Stimulated activated effector memory CD8-positive, alpha-beta T cell treated with anti-CD3 and anti-CD28 coated beads, Interleukin-12 subunit alpha, Interleukin-12 subunit beta, amount 100 ng/mL, for 72 hours (primary cell): ENCODE measurements at regions not wholly inside any gene's neighbourhood (a gene's known extent, or its start where the extent isn't known, plus 50 kb on each side); places are given as distances from the start of the nearest gene placed in this dataset.

ENCODE experiments used
- ATAC-seq: fragments of 150-1000 bp; cut with Tn5 transposase; 2 replicates; pipeline ENCODE4 v1.10.0; 2021
- DNase-seq, 2 donors: peaks; one replicate each; pipeline ENCODE4 v3.0.0; 2021 to 2022; ENCODE audit warnings: low spot score in 2 of 2
- H3K27ac Mint-ChIP-seq: one replicate; pipeline ENCODE4 v1.8.0; 2022; ENCODE audit warnings: mild to moderate bottlenecking, mixed read lengths
- H3K36me3 Mint-ChIP-seq: one replicate; pipeline ENCODE4 v1.8.0; 2022; ENCODE audit warnings: mild to moderate bottlenecking, mixed read lengths
- H3K4me1 Mint-ChIP-seq: one replicate; pipeline ENCODE4 v1.8.0; 2022; ENCODE audit warnings: mixed read lengths
- H3K4me3 Mint-ChIP-seq: one replicate; pipeline ENCODE4 v1.8.0; 2022; ENCODE audit warnings: mild to moderate bottlenecking, mixed read lengths
- H3K9me3 Mint-ChIP-seq: one replicate; pipeline ENCODE4 v1.8.0; 2022; ENCODE audit warnings: mixed read lengths

DNA sequence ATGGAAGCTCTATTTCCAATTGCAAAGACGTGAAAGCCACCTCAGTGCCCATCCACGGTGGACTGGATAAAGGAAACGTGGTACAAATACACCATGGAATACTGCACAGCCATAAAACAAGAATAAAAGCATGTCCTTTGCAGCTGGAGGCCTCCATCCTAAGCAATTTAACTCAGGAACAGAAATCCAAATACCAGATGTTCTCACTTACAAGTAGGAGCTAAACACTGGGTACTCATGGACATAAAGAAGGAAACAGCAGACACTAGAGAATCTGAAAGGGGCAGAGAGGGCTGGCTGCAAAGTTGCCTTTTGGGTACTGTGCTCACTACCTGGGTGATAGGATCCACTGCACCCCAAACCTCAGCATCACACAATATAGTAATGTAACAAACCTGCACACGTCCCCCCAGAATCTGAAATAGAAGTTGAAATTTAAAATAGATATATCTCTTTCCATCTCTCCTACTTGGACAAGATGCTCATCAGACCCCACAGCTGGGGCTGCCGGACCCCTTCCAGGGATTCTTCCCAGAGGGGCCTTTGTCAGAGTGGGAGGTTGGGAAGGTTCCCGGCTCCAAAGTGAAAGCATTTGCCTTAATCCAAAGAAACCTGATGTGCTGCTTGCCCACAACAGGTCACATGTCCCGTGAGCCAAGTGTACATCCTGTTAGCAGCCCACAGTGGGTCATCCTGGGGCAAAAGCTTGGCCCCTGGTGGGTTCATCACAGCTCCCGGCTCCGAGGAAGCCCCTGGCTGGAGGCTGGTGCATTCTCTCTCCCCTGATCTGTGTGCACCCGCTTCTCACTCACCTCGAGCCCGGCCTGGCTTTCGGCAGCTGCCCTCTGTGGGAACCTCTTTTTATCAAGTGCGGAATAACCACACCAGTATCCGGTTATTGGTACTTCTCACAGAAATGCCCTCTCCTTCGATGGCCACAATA lies 172.3 kb upstream of the PPP2R2D start:
- peak in 1 of 2 donors; percentile 28 for DNase-seq
- no peak for ATAC-seq
- no peak overlapping the region for H3K4me3 Mint-ChIP-seq
- H3K36me3 Mint-ChIP-seq: peaks cover 5% of the 10 kb centered on the region
- no peak overlapping the region for H3K27ac Mint-ChIP-seq
- no peaks in the 10 kb centered on the region for H3K9me3 Mint-ChIP-seq
- H3K4me1 Mint-ChIP-seq: peaks cover 12% of the 10 kb centered on the region

DNA sequence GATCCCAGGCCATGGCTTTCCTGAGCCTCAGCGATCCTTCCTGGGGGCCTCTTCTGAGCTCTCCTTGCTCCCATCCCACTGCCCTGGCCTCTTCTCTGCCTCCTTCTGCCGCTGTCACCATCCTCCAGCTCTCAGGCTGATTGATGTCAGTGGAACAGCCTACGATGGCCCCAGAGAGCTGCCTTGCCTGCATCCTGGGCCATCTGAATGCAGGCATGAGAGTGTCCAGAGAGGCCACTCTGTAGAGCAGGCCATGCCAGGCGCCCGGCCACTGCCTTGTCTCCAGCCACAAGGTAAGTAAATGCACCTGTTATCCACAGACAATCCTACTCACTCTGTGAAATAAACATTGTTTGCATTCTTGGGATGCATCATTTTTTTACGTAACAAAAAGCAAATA lies 171.4 kb upstream of the PPP2R2D start:
- Mint-ChIP-seq H3K4me3 (no peak overlapping the region), H3K27ac (no peak overlapping the region), H3K9me3 (no peaks in the 10 kb centered on the region), H3K4me1 (peaks cover 12% of the 10 kb centered on the region), H3K36me3 (peaks cover 5% of the 10 kb centered on the region)
- peak in 1 of 2 donors; percentile 20 for DNase-seq
- no peak for ATAC-seq

DNA sequence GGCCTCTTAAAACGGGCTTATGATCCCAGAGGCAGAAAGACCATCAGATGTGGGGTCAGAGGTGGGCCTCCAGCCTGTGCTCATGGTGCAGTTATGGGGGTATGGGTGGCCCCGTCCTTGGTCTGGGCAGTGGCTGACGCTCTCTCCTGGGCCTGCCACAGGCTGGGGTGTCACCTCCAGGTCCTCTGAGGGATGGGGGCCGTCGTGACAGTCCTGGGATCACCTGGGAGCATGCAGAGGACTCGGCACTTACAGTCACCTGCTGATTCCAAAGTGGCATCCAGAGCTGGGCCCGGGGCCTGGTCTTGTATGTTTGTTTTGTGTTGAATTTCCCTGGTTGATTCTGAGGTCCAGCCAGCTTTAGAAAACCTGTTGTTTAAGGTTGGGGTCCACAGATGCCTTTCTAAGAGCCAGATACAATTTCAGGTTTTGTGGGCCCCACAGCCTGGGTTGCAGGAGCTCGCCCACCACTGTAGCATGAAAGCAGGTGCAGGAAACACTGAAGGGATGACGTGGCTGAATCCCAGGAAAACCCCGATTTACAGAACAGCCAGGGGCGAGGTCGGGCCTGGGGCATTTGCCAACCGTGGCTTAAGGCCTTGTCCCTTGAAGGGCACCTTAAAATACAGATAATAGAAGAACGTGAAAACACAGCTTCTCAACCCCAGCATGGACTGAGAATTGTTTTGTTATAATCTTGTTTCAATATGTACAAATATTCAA lies 170.7 kb upstream of the PPP2R2D start:
- Mint-ChIP-seq H3K4me3 (no peak overlapping the region), H3K27ac (no peak overlapping the region), H3K9me3 (no peaks in the 10 kb centered on the region), H3K36me3 (peaks cover 5% of the 10 kb centered on the region), H3K4me1 (peaks cover 12% of the 10 kb centered on the region)
- DNase-seq (peak in 1 of 2 donors; percentile 34), ATAC-seq (no peak)

- no peaks in the 10 kb centered on the region for H3K36me3 Mint-ChIP-seq
- ATAC-seq (no peak), DNase-seq (peak in 1 of 2 donors; percentile 22)
- H3K9me3 Mint-ChIP-seq: no peaks in the 10 kb centered on the region
- H3K27ac Mint-ChIP-seq: no peak overlapping the region
- H3K4me1 Mint-ChIP-seq: peaks cover 7% of the 10 kb centered on the region
- no peak overlapping the region for H3K4me3 Mint-ChIP-seq
Measured at GRCh38 chr10:131730771-131731497, 169.9 kb upstream of the PPP2R2D start.

- no peaks in the 10 kb centered on the region for H3K9me3 Mint-ChIP-seq
- H3K4me3 Mint-ChIP-seq: no peak overlapping the region
- ATAC-seq (no peak), DNase-seq (peak in 1 of 2 donors; percentile 20)
- H3K4me1 Mint-ChIP-seq: peaks cover under 1% of the 10 kb centered on the region
- H3K36me3 Mint-ChIP-seq: no peaks in the 10 kb centered on the region
- H3K27ac Mint-ChIP-seq: no peak overlapping the region
Measured at GRCh38 chr10:131731780-131732630, 168.8 kb upstream of the PPP2R2D start.

DNA sequence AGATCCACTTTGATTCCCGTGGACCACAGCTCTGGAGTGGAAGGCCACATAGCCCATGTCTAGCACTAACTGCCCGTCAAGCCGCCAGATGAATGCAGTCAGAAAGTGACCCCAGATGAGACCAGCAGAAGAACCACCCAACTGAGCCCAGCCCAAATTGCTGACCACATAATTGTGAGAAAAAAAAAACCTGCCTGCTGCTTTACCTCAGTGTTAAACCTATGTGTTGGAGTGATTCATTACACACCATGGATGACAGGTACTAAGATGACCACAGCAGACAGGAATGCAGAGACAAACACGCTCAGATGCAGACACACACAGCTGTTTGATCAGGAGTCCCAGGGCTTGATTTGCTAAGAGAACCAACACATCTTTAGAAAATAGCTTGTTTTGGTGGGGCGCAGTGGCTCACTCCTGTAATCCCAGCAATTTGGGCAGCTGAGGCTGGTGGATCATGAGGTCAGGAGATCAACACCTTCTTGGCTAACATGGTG lies 168.1 kb upstream of the PPP2R2D start:
- DNase-seq (no peak), ATAC-seq (no peak)
- Mint-ChIP-seq H3K9me3 (no peaks in the 10 kb centered on the region), H3K4me3 (no peak overlapping the region), H3K4me1 (no peaks in the 10 kb centered on the region), H3K36me3 (no peaks in the 10 kb centered on the region), H3K27ac (no peak overlapping the region)

DNA sequence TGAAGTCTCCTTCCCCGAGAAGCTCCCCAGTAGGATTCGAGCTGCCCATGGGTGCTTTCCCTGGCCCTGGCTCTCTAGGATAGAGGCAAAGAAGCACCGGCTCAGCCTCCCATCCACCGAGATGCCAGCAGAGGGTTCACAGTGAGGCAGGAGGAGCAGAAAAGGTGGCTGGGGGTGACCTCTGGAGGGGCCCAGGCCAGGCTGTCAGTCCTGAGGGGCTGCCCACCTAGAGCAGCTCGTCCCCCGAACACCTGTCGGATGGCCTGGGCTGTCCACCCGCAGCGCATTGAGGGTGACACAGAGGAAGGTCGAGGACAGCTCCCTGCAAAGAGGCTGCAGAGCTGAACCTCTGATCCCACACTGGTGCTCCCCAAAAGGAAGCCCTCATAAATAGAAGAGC lies 167.2 kb upstream of the PPP2R2D start:
- no peaks in the 10 kb centered on the region for H3K36me3 Mint-ChIP-seq
- no peaks in the 10 kb centered on the region for H3K4me1 Mint-ChIP-seq
- ATAC-seq: no peak

DNA sequence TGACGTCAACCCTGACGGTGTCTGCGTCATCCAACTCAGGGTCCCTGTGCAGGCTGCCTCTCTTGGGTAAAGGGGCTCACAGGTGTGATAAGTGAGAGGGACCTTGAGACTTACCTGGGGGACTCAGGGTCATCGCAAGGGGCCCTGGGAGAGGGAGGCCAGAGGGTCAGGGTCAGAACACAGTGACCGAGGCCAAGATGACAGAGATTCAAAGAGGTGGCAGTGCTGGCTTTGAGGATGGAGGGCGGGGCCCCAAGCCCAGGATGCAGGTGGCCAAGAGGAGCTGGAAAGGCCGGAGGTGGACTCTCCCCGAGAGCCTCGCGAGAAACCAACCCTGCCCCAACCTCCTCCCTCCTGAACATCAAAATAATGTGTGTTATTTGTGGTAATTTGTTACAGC lies 165.2 kb upstream of the PPP2R2D start:
- DNase-seq (no peak), ATAC-seq (no peak)
- H3K36me3 Mint-ChIP-seq: no peaks in the 10 kb centered on the region
- H3K4me1 Mint-ChIP-seq: peaks cover 6% of the 10 kb centered on the region
- peaks cover 4% of the 10 kb centered on the region for H3K9me3 Mint-ChIP-seq
- no peak overlapping the region for H3K27ac Mint-ChIP-seq
- no peak overlapping the region for H3K4me3 Mint-ChIP-seq

More for the DNA sequence above, 167.2 kb upstream of the PPP2R2D start:
- peak in 1 of 2 donors; percentile 33 for DNase-seq
- H3K4me3 Mint-ChIP-seq: no peak overlapping the region
- no peaks in the 10 kb centered on the region for H3K9me3 Mint-ChIP-seq
- H3K27ac Mint-ChIP-seq: no peak overlapping the region

GRCh38 chr10:131736321-131736980 lies 164.4 kb upstream of the PPP2R2D start:
- DNase-seq (no peak), ATAC-seq (no peak)
- Mint-ChIP-seq H3K27ac (no peak overlapping the region), H3K4me3 (no peak overlapping the region), H3K4me1 (peaks cover 6% of the 10 kb centered on the region), H3K9me3 (peaks cover 4% of the 10 kb centered on the region), H3K36me3 (no peaks in the 10 kb centered on the region)

- H3K36me3 Mint-ChIP-seq: no peaks in the 10 kb centered on the region
- no peak for ATAC-seq
- H3K27ac Mint-ChIP-seq: no peak overlapping the region
- H3K4me3 Mint-ChIP-seq: no peak overlapping the region
- H3K9me3 Mint-ChIP-seq: peaks cover 4% of the 10 kb centered on the region
- no peak for DNase-seq
- peaks cover 6% of the 10 kb centered on the region for H3K4me1 Mint-ChIP-seq
Measured at GRCh38 chr10:131737543-131738395, 163.0 kb upstream of the PPP2R2D start.

- H3K4me3 Mint-ChIP-seq: no peak overlapping the region
- ATAC-seq (no peak), DNase-seq (no peak)
- H3K36me3 Mint-ChIP-seq: no peaks in the 10 kb centered on the region
- no peak overlapping the region for H3K27ac Mint-ChIP-seq
- H3K4me1 Mint-ChIP-seq: peaks cover 6% of the 10 kb centered on the region
- peaks cover 4% of the 10 kb centered on the region for H3K9me3 Mint-ChIP-seq
Measured at GRCh38 chr10:131738396-131738735, 162.4 kb upstream of the PPP2R2D start.

DNA sequence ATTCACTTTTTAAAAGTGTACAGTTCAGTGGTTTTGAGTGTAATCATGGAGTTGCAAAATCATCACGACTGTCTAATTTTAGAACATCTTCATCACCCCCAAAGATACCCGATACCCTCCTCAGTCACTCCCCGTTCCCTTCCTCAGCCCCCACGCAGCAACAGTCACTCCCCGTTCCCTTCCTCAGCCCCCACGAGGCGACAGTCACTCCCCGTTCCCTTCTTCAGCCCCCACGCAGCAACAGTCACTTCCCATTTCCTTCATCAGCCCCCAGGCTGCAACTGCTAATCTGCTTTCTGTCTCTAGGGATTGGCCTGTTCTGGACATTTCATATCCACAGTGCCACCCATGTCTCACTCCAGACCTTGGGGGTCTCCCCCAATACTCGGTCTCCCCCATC lies 161.6 kb upstream of the PPP2R2D start:
- no peak for ATAC-seq
- no peak overlapping the region for H3K4me3 Mint-ChIP-seq
- H3K27ac Mint-ChIP-seq: no peak overlapping the region
- no peaks in the 10 kb centered on the region for H3K36me3 Mint-ChIP-seq
- H3K9me3 Mint-ChIP-seq: peaks cover 4% of the 10 kb centered on the region
- H3K4me1 Mint-ChIP-seq: peaks cover 10% of the 10 kb centered on the region
- DNase-seq: no peak

GRCh38 chr10:131742500-131742951 lies 158.3 kb upstream of the PPP2R2D start:
- ATAC-seq (no peak), DNase-seq (no peak)
- peaks cover 19% of the 10 kb centered on the region for H3K4me1 Mint-ChIP-seq
- no peak overlapping the region for H3K4me3 Mint-ChIP-seq
- H3K36me3 Mint-ChIP-seq: no peaks in the 10 kb centered on the region
- H3K27ac Mint-ChIP-seq: no peak overlapping the region
- peaks cover 4% of the 10 kb centered on the region for H3K9me3 Mint-ChIP-seq
